OCI-LY1 (cell line): ENCODE measurements at regions not wholly inside any gene's neighbourhood (a gene's known extent, or its start where the extent isn't known, plus 50 kb on each side); places are given as distances from the start of the nearest gene placed in this dataset.

ENCODE experiments used
- CTCF ChIP-seq: fragments of 200-600 bp; sonication (generic), shearing (Covaris generic); IDR thresholded peaks from 2 replicates; pipeline ENCODE4 v1.5.1; 2017; ENCODE audit warnings: mild to moderate bottlenecking, antibody characterized with exemption, low read length, moderate library complexity, mixed read lengths
- EZH2 ChIP-seq: fragments of 200-600 bp; sonication (generic), shearing (Covaris generic); IDR thresholded peaks from 2 replicates; pipeline ENCODE4 v1.8.0; 2017; ENCODE audit warnings: borderline replicate concordance, mixed run types, mild to moderate bottlenecking, antibody characterized with exemption, low read length, moderate library complexity, mixed read lengths

DNA sequence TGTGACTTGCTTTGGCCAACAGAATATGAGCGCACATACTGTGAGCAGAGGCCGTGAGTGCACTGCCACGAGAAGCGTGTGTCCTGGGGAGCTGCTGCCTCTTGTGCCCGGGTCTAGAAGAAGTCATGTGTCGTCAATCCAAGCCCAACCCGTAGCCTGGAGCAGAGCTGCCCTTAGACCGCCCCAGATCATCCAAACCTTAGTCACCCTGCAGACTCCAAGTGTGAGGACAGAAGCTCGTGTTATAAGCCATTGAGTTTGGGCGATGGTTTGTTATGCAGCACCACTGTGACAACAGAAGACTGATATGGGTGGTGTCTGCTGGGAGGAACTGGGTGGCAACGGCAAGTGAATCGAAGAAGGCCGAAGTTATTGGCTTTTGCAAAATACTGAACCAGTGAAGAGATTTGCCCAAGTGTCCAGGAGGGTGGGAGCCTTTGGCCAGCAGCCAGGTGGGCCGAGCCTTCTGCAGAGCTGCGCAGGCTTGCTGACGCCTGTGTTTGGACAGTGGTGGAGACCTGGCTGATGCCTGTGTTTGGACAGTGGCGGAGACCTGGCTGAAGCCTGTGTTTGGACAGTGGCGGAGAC is 101.3 kb upstream of the SULF2 start:
- TF ChIP-seq CTCF (no peak), EZH2 (no peak)
